Keratinocyte (primary cell): ENCODE measurements at regions not wholly inside any gene's neighbourhood (a gene's known extent, or its start where the extent isn't known, plus 50 kb on each side); places are given as distances from the start of the nearest gene placed in this dataset.

Experiments
- DNase-seq: peaks from one replicate; pipeline ENCODE4 v3.0.0-alpha.2; 2011; ENCODE audit warnings: low read depth, missing footprints, low spot score
- FAIRE-seq: peaks from 2 replicates; lab custom pipeline; 2011; peaks lifted over from hg19 to GRCh38; lab: Jason Lieb, UNC
- H2AFZ ChIP-seq: 2 replicates; pipeline ENCODE4 v1.6.0; 2012; ENCODE audit warnings: low read length, control low read depth, inconsistent platforms; ENCODE audit not compliant: control insufficient read depth
- H3K27ac ChIP-seq: 2 replicates; pipeline ENCODE4 v1.5.1; 2011; ENCODE audit warnings: low read length; ENCODE audit not compliant: control insufficient read depth, insufficient read depth
- H3K27me3 ChIP-seq: 3 replicates; pipeline ENCODE4 v1.6.0; 2011; ENCODE audit warnings: low read length; ENCODE audit not compliant: control insufficient read depth, insufficient read depth; ENCODE audit errors: extremely low read depth
- H3K36me3 ChIP-seq, 2 experiments: 2 replicates in 1 of 2; 3 replicates in 1 of 2; pipeline ENCODE4 v1.5.1; 2011; ENCODE audit warnings: low read length in 2 of 2, mild to moderate bottlenecking in 1 of 2; ENCODE audit not compliant: control insufficient read depth in 2 of 2, insufficient read depth in 2 of 2; ENCODE audit errors: extremely low read depth in 1 of 2
- H3K4me1 ChIP-seq: 3 replicates; pipeline ENCODE4 v1.5.1; 2011; ENCODE audit warnings: low read length; ENCODE audit not compliant: control insufficient read depth, insufficient read depth; ENCODE audit errors: extremely low read depth
- H3K4me2 ChIP-seq: 3 replicates; pipeline ENCODE4 v1.6.0; 2011; ENCODE audit warnings: low read depth, low read length; ENCODE audit not compliant: control insufficient read depth, insufficient read depth; ENCODE audit errors: extremely low read depth
- H3K4me3 ChIP-seq, 3 experiments: fragments of 200-600 bp in 1 of 3; sonication (generic) in 1 of 3; 2 replicates in 2 of 3; 3 replicates in 1 of 3; pipeline ENCODE4 v1.5.1; 2011 to 2016; ENCODE audit warnings: low read length in 3 of 3, mild to moderate bottlenecking in 3 of 3, control low read depth in 2 of 3, inconsistent platforms in 1 of 3, low read depth in 1 of 3, mixed read lengths in 1 of 3, mixed run types in 1 of 3, moderate library complexity in 1 of 3; ENCODE audit not compliant: control insufficient read depth in 2 of 3, insufficient read depth in 2 of 3; ENCODE audit errors: extremely low read depth in 1 of 3
- H3K79me2 ChIP-seq: 2 replicates; pipeline ENCODE4 v1.6.0; 2012; ENCODE audit warnings: low read length; ENCODE audit not compliant: control insufficient read depth, insufficient read depth
- H3K9ac ChIP-seq: 3 replicates; pipeline ENCODE4 v1.6.0; 2011; ENCODE audit warnings: low read length; ENCODE audit not compliant: control insufficient read depth, insufficient read depth; ENCODE audit errors: extremely low read depth
- H3K9me1 ChIP-seq: 3 replicates; pipeline ENCODE4 v1.6.0; 2011; ENCODE audit warnings: low read length; ENCODE audit not compliant: control insufficient read depth, insufficient read depth; ENCODE audit errors: extremely low read depth
- H3K9me3 ChIP-seq: 2 replicates; pipeline ENCODE4 v1.5.1; 2012; ENCODE audit warnings: low read depth, low read length; ENCODE audit not compliant: control insufficient read depth
- H4K20me1 ChIP-seq: 3 replicates; pipeline ENCODE4 v1.6.0; 2011; ENCODE audit warnings: low read length; ENCODE audit not compliant: control insufficient read depth, insufficient read depth; ENCODE audit errors: extremely low read depth
- CTCF ChIP-seq, 3 experiments: IDR thresholded peaks in 1 of 3; conservative IDR thresholded peaks in 1 of 3; optimal IDR thresholded peaks in 1 of 3; 2 replicates in 2 of 3; 3 replicates in 1 of 3; pipeline versions ENCODE3 to v1.5.1; 2011; ENCODE audit warnings: low read length in 3 of 3, mild to moderate bottlenecking in 3 of 3, moderate library complexity in 2 of 3, control low read depth in 1 of 3, inconsistent platforms in 1 of 3; ENCODE audit not compliant: insufficient read depth in 2 of 3; ENCODE audit errors: extremely low read depth in 1 of 3
- EZH2 ChIP-seq: IDR thresholded peaks from one replicate; pipeline ENCODE4 v1.6.1; 2012; ENCODE audit warnings: inconsistent platforms, mild to moderate bottlenecking, low read length, moderate library complexity
- dilution Hi-C: fragments of 300-500 bp; cut with MboI; formaldehyde crosslinking; loops from one replicate; pipeline ENCODE4 v1.7.0; 2020; ENCODE audit warnings: low sequenced_read_pairs; ENCODE audit not compliant: extremely low pct_ligation_motif_present

GRCh38 chr5:109485030-109485429 is 75.3 kb upstream of the PJA2 start:
- no peaks in the 10 kb centered on the region for H3K9me1 ChIP-seq
- no peak overlapping the region for H3K4me3 ChIP-seq
- no peak overlapping the region for H3K9ac ChIP-seq
- H3K36me3 ChIP-seq = no peaks in the 10 kb centered on the region
- dilution Hi-C loops = no loop called here
- H3K4me2 ChIP-seq = peak overlapping the region; percentile 8
- no peak overlapping the region for H3K27ac ChIP-seq
- no peaks in the 10 kb centered on the region for H4K20me1 ChIP-seq
- H3K9me3 ChIP-seq = no peaks in the 10 kb centered on the region
- H3K27me3 ChIP-seq = peaks cover 6% of the 10 kb centered on the region
- H3K79me2 ChIP-seq = no peaks in the 10 kb centered on the region
- no peak for TF ChIP-seq CTCF (optimal IDR thresholded peaks at IDR 0.05 in 1 of 3, IDR thresholded peaks at IDR 0.05 in 1 of 3, conservative IDR thresholded peaks at IDR 0.05 in 1 of 3; ENCODE audit: extremely low read depth in 1 of 3, insufficient read depth in 2 of 3, low read length in 3 of 3)
- no peak for TF ChIP-seq EZH2
- no peak overlapping the region for H2AFZ ChIP-seq
- DNase-seq = no peak
- no peaks in the 10 kb centered on the region for H3K4me1 ChIP-seq
- FAIRE-seq = no peak

- DNase-seq (no peak), FAIRE-seq (no peak)
- no peaks in the 10 kb centered on the region for H3K36me3 ChIP-seq
- no peaks in the 10 kb centered on the region for H3K9me3 ChIP-seq
- no peak overlapping the region for H2AFZ ChIP-seq
- H3K9ac ChIP-seq = no peak overlapping the region
- H3K9me1 ChIP-seq = no peaks in the 10 kb centered on the region
- H3K4me2 ChIP-seq = no peak overlapping the region
- dilution Hi-C loops = no loop called here
- no peaks in the 10 kb centered on the region for H4K20me1 ChIP-seq
- TF ChIP-seq EZH2 = no peak
- TF ChIP-seq CTCF (optimal IDR thresholded peaks at IDR 0.05 in 1 of 3, IDR thresholded peaks at IDR 0.05 in 1 of 3, conservative IDR thresholded peaks at IDR 0.05 in 1 of 3; ENCODE audit: extremely low read depth in 1 of 3, insufficient read depth in 2 of 3, low read length in 3 of 3) = no peak
- no peak overlapping the region for H3K4me3 ChIP-seq
- H3K27me3 ChIP-seq = peaks cover 6% of the 10 kb centered on the region
- no peak overlapping the region for H3K27ac ChIP-seq
- H3K79me2 ChIP-seq = no peaks in the 10 kb centered on the region
- no peaks in the 10 kb centered on the region for H3K4me1 ChIP-seq
Observed at GRCh38 chr5:109484597-109484996, 74.8 kb upstream of the PJA2 start.
